ENCODE measurements at regions not wholly inside any gene's neighbourhood (a gene's known extent, or its start where the extent isn't known, plus 50 kb on each side); places are given as distances from the start of the nearest gene placed in this dataset.

GRCh38 chr1:82947278-82947677, 1051.7 kb downstream of the TTLL7 start:
- TF ChIP-seq CTCF (conservative IDR thresholded peaks at IDR 0.05; ENCODE audit: low read depth, low read length) (no peak), RAD21 (IDR thresholded peaks at IDR 0.05; ENCODE audit: low read length) (no peak), RCOR1 (IDR thresholded peaks at IDR 0.05; ENCODE audit: insufficient replicate concordance, low read length) (no peak), POLR2A (IDR thresholded peaks at IDR 0.05; ENCODE audit: low read depth, low read length) (no peak), BHLHE40 (IDR thresholded peaks at IDR 0.05; ENCODE audit: low read depth, low read length) (no peak), MAZ (IDR thresholded peaks at IDR 0.05; ENCODE audit: borderline replicate concordance, low read depth, low read length) (no peak), CEBPB (IDR thresholded peaks at IDR 0.05; ENCODE audit: low read depth, low read length) (no peak)
